SKM-1 treated with dmso at 0.1 percent for 144 hours (cell line): ENCODE measurements at regions not wholly inside any gene's neighbourhood (a gene's known extent, or its start where the extent isn't known, plus 50 kb on each side); places are given as distances from the start of the nearest gene placed in this dataset.

Experiments used
- DNase-seq: peaks from one replicate; lab custom pipeline; 2025; ENCODE audit not compliant: unreplicated experiment; lab: John Stamatoyannopoulos, UW

DNA sequence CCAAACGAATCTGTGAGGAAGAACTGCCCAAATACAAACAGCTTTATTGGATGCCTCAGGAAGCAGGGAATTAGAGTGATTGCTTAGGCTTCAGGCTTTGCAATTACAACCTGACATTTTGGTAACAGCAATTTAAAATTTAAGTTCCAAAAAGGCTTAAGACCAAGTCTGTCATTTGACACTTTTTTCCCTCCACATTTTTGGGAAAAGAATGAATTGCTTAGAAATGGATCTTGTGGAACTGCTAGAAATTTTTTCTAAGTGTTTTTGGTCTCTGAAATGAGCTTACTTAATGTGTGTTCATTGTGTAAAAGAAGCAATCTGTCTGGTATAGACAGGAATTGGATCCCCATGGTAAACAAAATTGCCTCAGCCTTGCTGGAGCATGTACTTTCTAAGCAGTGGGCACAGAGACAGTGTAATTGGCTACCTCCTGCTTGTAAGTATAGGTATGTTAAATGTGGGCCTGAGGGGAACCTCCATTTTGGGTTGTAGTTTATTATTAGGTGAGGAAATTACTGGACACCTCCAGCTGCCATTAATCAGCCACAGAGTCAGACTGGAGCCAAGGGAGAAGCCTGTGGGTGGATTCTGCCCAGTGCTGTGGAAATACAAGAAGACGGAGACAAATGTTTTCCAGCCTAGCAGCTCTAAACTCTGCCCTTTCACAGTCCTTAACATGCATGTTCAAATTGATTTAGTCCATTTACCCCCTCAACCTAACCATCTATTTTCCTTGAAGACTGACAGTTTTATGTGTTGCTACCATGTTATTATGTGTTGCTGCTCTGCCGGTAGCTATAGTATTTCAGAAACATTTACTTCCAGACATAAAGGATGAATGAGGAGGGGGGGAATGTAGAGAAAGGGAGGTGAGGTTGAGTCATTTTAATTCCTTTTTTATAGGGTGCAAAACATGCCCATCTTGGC, 473.0 kb downstream of the SPRY1 start:
- DNase-seq = no peak

DNA sequence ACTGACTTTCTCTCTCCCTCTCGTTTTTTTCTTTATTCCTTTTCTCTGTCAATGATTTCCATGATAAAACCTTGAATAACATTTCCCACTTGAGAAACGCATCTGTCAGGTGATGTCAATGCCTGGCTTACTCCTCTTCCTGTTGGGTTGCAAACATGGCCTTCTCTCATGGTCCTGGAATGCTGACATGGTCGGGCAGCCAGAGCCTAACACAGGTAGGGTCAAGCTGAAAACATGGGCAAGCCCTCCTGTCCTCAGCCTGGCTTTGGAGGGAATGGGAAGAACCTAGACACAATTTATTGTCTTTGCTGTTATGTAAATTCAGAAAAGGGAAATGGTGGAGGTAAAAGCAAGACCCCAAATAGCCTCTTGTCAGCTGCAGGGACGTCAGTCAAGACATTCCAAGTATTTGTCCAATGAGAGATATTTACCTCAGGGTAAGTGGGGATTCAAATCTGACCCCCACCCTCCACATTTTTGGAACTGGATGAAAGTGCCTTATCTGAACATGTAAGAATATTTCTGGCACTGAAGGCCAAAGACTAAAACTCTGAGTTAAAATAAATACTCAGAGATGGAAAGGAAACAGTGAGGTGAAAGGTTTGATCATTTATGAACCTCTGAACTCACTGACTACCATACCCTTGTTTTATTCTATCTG, 473.8 kb downstream of the SPRY1 start:
- no peak for DNase-seq

GRCh38 chr4:123871341-123871740, 474.7 kb downstream of the SPRY1 start:
- no peak for DNase-seq

GRCh38 chr4:123874063-123874462, 477.5 kb downstream of the SPRY1 start:
- no peak for DNase-seq

GRCh38 chr4:123876143-123876542, 479.5 kb downstream of the SPRY1 start:
- DNase-seq = no peak

- no peak for DNase-seq
Measured at GRCh38 chr4:123876671-123877101, 480.1 kb downstream of the SPRY1 start.

- DNase-seq = no peak
Measured at GRCh38 chr4:123877551-123877950, 481.0 kb downstream of the SPRY1 start.

DNA sequence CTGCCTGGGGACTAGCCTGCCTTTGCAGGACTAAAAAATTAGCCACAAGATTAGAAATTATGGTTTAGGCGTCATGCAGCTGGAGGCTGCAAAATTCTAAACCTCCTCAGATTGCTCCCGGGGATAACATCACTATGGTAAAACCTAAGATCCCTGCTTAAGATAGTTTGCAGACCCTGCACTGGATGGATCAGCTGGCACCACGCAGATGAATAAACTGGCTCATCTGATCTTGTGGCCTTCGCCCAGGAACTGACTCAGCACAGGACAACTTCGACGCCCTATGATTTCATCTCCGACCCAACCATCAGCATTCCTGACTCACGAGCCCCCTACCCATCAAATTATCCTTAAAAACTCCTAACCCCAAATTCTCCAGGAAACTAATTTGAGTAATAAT, 482.4 kb downstream of the SPRY1 start:
- no peak for DNase-seq

DNA sequence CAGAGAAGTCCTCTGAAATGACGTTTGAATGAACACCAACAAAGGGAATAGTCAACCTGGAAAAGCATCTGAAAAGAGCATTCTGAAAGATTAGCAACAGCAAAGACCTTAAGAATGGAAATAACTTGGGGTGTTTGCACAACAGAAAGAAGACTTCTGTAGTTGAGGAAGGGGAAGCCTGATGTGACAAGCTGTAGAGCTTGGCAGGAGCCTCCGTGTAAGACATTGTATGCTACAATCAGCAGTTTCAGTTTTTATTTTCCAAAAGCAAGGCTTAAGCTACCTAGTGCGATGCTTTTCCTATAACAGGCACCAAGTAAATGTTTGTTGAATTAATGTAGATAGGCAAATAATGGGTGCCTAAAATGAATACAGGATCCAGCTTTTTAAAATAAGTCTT, 484.0 kb downstream of the SPRY1 start:
- no peak for DNase-seq

- DNase-seq = no peak
Measured at GRCh38 chr4:123884922-123885321, 488.3 kb downstream of the SPRY1 start.

- no peak for DNase-seq
Measured at GRCh38 chr4:123889507-123889906, 492.9 kb downstream of the SPRY1 start.

- no peak for DNase-seq
Measured at GRCh38 chr4:123890889-123891288, 494.3 kb downstream of the SPRY1 start.

DNA sequence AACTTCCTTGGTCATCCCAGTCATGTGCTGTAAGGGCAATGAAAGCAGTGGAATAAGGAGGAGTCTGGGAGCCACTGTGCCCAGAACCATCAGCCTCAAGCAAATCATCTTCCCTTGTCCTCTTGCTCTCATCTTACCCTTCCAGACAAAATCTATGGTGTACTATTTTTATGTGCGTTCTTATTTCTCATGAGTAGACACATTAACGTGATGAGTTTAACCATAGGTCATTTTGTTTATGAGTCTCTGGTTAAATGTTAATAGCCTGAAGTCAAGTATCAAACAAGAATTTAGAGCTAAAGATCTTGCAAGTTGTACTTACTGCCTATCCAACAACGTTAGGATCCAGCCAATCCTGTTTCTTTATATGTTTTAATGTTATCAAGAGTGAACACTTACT, 495.3 kb downstream of the SPRY1 start:
- no peak for DNase-seq

- DNase-seq = no peak
Measured at GRCh38 chr4:123892368-123892976, 495.9 kb downstream of the SPRY1 start.

- no peak for DNase-seq
Measured at GRCh38 chr4:123893011-123893981, 496.7 kb downstream of the SPRY1 start.

DNA sequence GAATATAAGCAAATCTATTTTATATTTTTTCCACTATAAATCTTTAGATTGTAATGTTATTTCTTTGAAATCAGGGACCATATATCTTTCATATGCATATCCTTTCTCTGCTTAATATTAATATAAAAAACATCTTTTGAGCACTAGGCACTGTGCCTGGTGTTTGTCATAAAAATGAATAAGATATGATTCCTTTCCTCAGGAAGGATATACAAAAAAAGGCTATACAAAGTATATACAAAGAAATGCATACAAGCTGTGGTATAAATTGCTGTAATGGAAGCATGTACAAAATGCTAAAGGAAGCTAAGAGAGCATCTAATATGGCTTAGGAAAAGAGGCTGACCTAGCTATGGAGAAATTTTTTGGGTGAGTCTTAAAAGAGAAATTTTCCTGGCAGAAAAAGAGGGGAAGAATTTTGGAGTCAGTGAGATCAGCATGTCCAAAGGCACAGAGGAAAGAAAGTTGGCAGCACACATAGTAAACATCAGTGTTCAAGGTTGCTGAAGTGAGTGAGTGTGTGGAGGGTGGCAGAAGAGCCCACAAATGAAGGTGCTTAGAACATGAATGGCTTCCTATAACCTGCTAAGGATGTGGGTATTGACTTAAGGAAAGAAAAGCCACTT, 500.0 kb downstream of the SPRY1 start:
- no peak for DNase-seq

- no peak for DNase-seq
Measured at GRCh38 chr4:123898946-123899666, 502.5 kb downstream of the SPRY1 start.

GRCh38 chr4:123904882-123905281, 508.3 kb downstream of the SPRY1 start:
- no peak for DNase-seq

GRCh38 chr4:123913598-123913997, 517.0 kb downstream of the SPRY1 start:
- no peak for DNase-seq

- no peak for DNase-seq
Measured at GRCh38 chr4:123916821-123917220, 520.2 kb downstream of the SPRY1 start.
